Heart right ventricle (tissue), 16 donors: ENCODE measurements at regions not wholly inside any gene's neighbourhood (a gene's known extent, or its start where the extent isn't known, plus 50 kb on each side); places are given as distances from the start of the nearest gene placed in this dataset.

Experiments used
- ATAC-seq, 8 donors: fragments of 200-7000 bp; cut with Tn5 transposase; one replicate each; pipeline ENCODE4 v1.9.1; 2020; ENCODE audit warnings: mild to moderate bottlenecking in 8 of 8, moderate library complexity in 8 of 8, moderate number of reproducible peaks in 1 of 8
- DNase-seq, 2 donors: peaks; one replicate each; pipeline ENCODE4 v3.0.0-alpha.2; 2020
- H3K27ac ChIP-seq, 10 donors: fragments of 200-600 bp; sonication (generic) in 2 of 10; one replicate each; pipeline versions ENCODE4 v1.5.0 to v1.8.0; 2020 to 2022; ENCODE audit warnings: mild to moderate bottlenecking in 3 of 10
- H3K27me3 ChIP-seq, 7 donors: fragments of 200-600 bp; one replicate each; pipeline ENCODE4 v1.8.0; 2021 to 2022; ENCODE audit warnings: mild to moderate bottlenecking in 2 of 7
- H3K36me3 ChIP-seq, 9 donors: fragments of 200-600 bp; sonication (generic) in 1 of 9; one replicate each; pipeline versions ENCODE4 v1.5.0 to v1.8.0; 2020 to 2022; ENCODE audit warnings: mild to moderate bottlenecking in 2 of 9
- H3K4me1 ChIP-seq, 9 donors: fragments of 200-600 bp; sonication (generic) in 1 of 9; one replicate each; pipeline versions ENCODE4 v1.5.0 to v1.8.0; 2020 to 2022; ENCODE audit warnings: mild to moderate bottlenecking in 4 of 9
- H3K4me3 ChIP-seq, 10 donors: fragments of 200-600 bp; sonication (generic) in 2 of 10; one replicate each; pipeline versions ENCODE4 v1.5.0 to v1.8.0; 2020 to 2022; ENCODE audit warnings: mild to moderate bottlenecking in 7 of 10, moderate library complexity in 2 of 10
- H3K9me3 ChIP-seq, 11 donors: fragments of 200-600 bp in 10 of 11; sonication (generic) in 2 of 11; one replicate each; pipeline versions ENCODE4 v1.5.0 to v1.8.0; 2013 to 2022; ENCODE audit warnings: mild to moderate bottlenecking in 2 of 11, control low read depth in 1 of 11, moderate library complexity in 1 of 11
- WGBS, 2 donors: extraction: QIAGEN DNeasy Blood & Tissue Kit; methylation state at CpG; one replicate each; pipeline ENCODE4 v1.1.7; 2013; ENCODE audit warnings: inconsistent platforms in 1 of 2; 5-methylcytosine and 5-hydroxymethylcytosine counted together
- intact Hi-C, 10 donors: fragments of 100-400 bp; cut with DNase I; formaldehyde crosslinking; loops; one replicate each; pipeline versions ENCODE4 v1.11.1 to v1.14.2; 2022
- TF ChIP-seq, protein P1 (sequence below), 9 donors: fragments of 200-600 bp; sonication (generic) in 2 of 9; IDR thresholded peaks; one replicate each; pipeline versions ENCODE4 v1.5.0 to v1.8.0; 2021 to 2022; ENCODE audit warnings: antibody characterized with exemption in 9 of 9, mild to moderate bottlenecking in 5 of 9, moderate library complexity in 1 of 9
- donor health status: Arrhythmogenic right ventricular cardiomyopathy.
- donor health status: ischemic (EF 13 %, LVEDD 7.1; RV severe dilation, severe dysfunction).
- donor health status: healthy with polysubstance abuse.
- donor health status: DM: no; HTN: yes; CAD: no.
- donor health status: DM: no; HTN: no; CAD: no.
- donor health status: ischemic (EF 25% LVEDD 6.9; RV normal size, moderate dysfunction).
- donor health status: ischemic (EF 25% LVEDD 5.7; RV mildly dilated, moderate dysfunction).
- donor health status: healthy.
- donor health status: DM: yes; HTN: yes; CAD: no.
- donor health status: Ischemic cardiomyopathy.
- donor health status: ischemic (EF 35%, LVEDD 5.7; RV mildly dilated, moderate dysfunction).
- donor health status: nonischemic (EF 11% LVEDD 7.7; RV severe dilation, severe dysfunction).
- donor health status: DM: yes; HTN: yes; CAD: no.
- donor health status: PGD.
- donor health status: ischemic (EF 29% LVEDD 5.4; RV normal size, mild dysfunction).
- donor health status: nonischemic (EF 23%, LVEDD 6.1; RV moderate dilation, normal function).

DNA sequence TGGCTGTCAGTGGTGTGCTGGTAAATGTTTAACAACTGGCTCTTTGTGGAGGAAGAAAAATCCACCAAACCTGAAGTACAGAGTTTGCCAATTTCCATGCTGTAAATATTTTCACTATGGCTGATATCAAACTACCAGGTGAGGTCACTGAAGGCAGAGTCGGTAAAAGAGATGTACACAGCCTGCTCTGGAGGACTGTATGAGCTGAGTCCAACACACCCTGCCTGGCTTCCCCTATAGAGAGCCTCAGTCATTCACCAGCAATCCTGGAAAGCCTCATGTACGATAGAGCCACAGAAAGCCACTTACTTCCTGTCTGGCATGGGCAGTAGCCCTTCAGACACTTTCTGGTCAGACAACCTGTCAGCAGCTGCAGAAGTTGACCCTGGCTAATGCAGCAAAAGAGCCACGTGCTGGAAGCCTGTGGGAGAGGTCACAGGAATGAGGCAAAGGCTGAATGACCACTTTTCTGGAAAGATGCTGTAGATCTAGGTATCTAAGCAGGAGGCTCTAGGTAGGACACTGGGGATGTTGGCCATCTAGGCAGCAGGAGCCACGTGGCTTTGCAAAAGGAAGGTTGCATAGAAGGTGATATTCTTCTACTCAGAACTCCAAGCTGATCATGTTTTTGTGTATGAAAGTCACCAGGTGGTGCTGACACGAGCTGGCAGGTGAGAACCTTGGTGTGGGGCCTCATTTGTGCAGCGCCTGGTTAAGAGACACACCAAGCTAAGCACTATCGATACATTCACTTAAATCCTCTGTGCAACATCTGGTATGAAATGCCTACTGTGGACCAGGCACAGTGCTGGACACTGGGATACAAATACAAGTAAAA lies 553.9 kb downstream of the VRK1 start:
- H3K36me3 ChIP-seq, result no peaks in the 10 kb centered on the region
- H3K27me3 ChIP-seq, result peaks cover 0 to 16% (median 4%) of the 10 kb centered on the region in 7 donors
- ATAC-seq (no peak), DNase-seq (no peak)
- no peaks in the 10 kb centered on the region for H3K9me3 ChIP-seq
- no peak overlapping the region for H3K4me3 ChIP-seq
- TF ChIP-seq, protein P1, sequence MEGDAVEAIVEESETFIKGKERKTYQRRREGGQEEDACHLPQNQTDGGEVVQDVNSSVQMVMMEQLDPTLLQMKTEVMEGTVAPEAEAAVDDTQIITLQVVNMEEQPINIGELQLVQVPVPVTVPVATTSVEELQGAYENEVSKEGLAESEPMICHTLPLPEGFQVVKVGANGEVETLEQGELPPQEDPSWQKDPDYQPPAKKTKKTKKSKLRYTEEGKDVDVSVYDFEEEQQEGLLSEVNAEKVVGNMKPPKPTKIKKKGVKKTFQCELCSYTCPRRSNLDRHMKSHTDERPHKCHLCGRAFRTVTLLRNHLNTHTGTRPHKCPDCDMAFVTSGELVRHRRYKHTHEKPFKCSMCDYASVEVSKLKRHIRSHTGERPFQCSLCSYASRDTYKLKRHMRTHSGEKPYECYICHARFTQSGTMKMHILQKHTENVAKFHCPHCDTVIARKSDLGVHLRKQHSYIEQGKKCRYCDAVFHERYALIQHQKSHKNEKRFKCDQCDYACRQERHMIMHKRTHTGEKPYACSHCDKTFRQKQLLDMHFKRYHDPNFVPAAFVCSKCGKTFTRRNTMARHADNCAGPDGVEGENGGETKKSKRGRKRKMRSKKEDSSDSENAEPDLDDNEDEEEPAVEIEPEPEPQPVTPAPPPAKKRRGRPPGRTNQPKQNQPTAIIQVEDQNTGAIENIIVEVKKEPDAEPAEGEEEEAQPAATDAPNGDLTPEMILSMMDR (IDR thresholded peaks at IDR 0.05), result no peak
- no peak overlapping the region for H3K27ac ChIP-seq
- 52 to 53% methylated on average over 7 of the region's 7 CpGs for WGBS, 2 donors
- intact Hi-C loops, result no loop called here
- no peaks in the 10 kb centered on the region for H3K4me1 ChIP-seq

DNA sequence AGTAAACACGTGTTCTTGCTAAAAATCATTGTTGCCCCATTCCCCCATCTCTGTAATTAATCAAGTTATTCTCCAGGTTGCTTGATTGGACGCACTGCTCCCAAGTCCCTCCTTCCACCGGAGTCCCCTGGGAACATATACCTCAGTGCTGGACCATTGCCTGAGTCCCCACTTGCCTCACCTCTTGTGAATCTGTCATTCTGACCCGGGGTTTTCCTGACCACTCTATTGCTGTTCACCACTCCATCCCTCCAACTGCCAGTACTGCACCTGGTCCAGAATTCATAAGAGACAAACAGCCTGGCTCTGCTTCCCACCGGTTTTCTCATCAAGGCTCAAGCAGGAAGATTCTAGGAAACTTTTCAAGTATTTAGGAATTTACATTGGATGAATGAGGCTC lies 555.9 kb downstream of the VRK1 start:
- TF ChIP-seq, protein P1 (IDR thresholded peaks at IDR 0.05), result no peak
- no peak for DNase-seq
- ATAC-seq, result no peak
- Histone ChIP-seq H3K36me3 (no peaks in the 10 kb centered on the region), H3K9me3 (no peaks in the 10 kb centered on the region), H3K27me3 (peaks cover 0 to 8% (median 0%) of the 10 kb centered on the region in 7 donors), H3K27ac (no peak overlapping the region), H3K4me1 (no peaks in the 10 kb centered on the region), H3K4me3 (no peak overlapping the region)
- WGBS, 2 donors, result 83 to 86% methylated on average over 5 of the region's 5 CpGs
- intact Hi-C loops, result no loop called here

DNA sequence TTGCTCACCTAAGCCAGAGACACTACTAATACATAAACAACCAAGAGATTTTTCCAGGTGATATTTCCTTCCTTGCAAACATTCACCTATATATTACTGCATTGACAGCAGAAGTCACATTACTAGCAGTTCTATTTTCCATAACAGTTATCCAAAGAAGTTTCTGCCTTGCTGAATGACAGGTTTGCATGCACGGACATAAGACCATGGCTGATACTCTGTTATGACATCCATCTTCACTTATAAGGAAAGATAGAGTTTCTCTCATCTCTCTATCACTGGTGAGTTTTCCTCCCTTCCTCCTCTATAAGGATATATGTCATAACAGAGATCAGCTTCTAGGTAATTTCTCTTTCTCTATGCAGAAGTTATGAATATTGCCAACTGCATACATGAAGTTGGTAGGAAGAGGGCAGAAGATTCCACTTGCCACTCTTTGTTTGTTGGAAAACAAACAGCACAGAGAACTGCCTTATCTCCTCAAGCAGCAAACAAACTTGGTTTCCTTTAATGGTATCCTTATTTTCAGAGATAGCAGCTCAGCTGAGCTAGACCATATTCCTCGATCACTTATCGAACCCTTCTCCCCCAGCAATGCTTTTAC lies 557.0 kb downstream of the VRK1 start:
- intact Hi-C loops, result no loop called here
- H3K27me3 ChIP-seq, result peaks cover 0 to 8% (median 0%) of the 10 kb centered on the region in 7 donors

DNA sequence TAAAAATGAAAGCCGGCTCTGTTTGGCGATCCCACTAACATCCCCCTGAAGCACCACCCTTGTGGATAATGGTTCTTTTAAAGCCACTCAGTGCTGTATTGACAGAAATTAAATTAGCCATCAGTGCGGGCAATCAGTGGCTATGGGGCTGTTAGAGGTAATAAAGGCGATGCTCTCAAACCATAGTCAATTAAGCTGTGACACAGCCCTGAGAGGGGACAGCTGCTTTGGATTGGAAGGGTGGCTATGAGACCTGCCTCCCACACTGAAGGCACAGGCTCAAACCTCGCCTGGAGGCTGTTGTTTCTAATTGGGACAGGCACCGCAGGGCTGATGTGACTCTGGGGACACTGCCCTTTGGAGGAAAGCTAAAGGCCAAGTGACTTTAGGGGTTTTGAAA lies 562.2 kb downstream of the VRK1 start:
- H3K9me3 ChIP-seq, result no peaks in the 10 kb centered on the region
- DNase-seq (no peak), ATAC-seq (no peak)
- H3K27ac ChIP-seq, result no peak overlapping the region
- TF ChIP-seq, protein P1 (IDR thresholded peaks at IDR 0.05), result no peak
- H3K27me3 ChIP-seq, result peaks cover 0 to 4% (median 0%) of the 10 kb centered on the region in 7 donors
- no peaks in the 10 kb centered on the region for H3K36me3 ChIP-seq
- 79 to 83% methylated on average over 6 of the region's 6 CpGs for WGBS, 2 donors
- no peaks in the 10 kb centered on the region for H3K4me1 ChIP-seq
- intact Hi-C loops, result no loop called here
- no peak overlapping the region for H3K4me3 ChIP-seq

More for the DNA sequence above, 557.0 kb downstream of the VRK1 start:
- no peak for DNase-seq
- H3K9me3 ChIP-seq, result no peaks in the 10 kb centered on the region
- WGBS, 2 donors, result 44 to 57% methylated on average over 3 of the region's 3 CpGs
- no peak for ATAC-seq
- TF ChIP-seq, protein P1 (IDR thresholded peaks at IDR 0.05), result no peak
- no peaks in the 10 kb centered on the region for H3K4me1 ChIP-seq
- H3K4me3 ChIP-seq, result no peak overlapping the region
- no peak overlapping the region for H3K27ac ChIP-seq
- no peaks in the 10 kb centered on the region for H3K36me3 ChIP-seq
